Erythroblast (primary cell): ENCODE measurements at regions not wholly inside any gene's neighbourhood (a gene's known extent, or its start where the extent isn't known, plus 50 kb on each side); places are given as distances from the start of the nearest gene placed in this dataset.

Experiments used
- GATA1 ChIP-seq: IDR thresholded peaks from 2 replicates; pipeline ENCODE4 v1.6.1; 2011; ENCODE audit warnings: low read depth, mild to moderate bottlenecking, control low read depth, low read length, moderate library complexity
- POLR2A ChIP-seq: IDR thresholded peaks from 2 replicates; pipeline ENCODE4 v1.6.1; 2011; ENCODE audit warnings: mild to moderate bottlenecking, low read length

GRCh38 chr10:113278221-113278620 is 274.6 kb upstream of the HABP2 start:
- TF ChIP-seq POLR2A, result no peak
- TF ChIP-seq GATA1, result no peak
